ENCODE measurements at regions not wholly inside any gene's neighbourhood (a gene's known extent, or its start where the extent isn't known, plus 50 kb on each side); places are given as distances from the start of the nearest gene placed in this dataset.

- DNase-seq (ENCODE audit: extremely low read depth in 1 of 11, low read depth in 9 of 11, low spot score in 4 of 11): peak in 2 of 11 donors; percentile 8 to 20
These were observed 52.3 kb upstream of the ARMC3 start for GRCh38 chr10:22875581-22875980.

GRCh38 chr10:22874189-22874854, 53.5 kb upstream of the ARMC3 start:
- no peak for DNase-seq (ENCODE audit: extremely low read depth in 1 of 11, low read depth in 9 of 11, low spot score in 4 of 11)

GRCh38 chr10:22856444-22857074, 71.3 kb upstream of the ARMC3 start:
- no peak for DNase-seq (ENCODE audit: extremely low read depth in 1 of 11, low read depth in 9 of 11, low spot score in 4 of 11)

DNA sequence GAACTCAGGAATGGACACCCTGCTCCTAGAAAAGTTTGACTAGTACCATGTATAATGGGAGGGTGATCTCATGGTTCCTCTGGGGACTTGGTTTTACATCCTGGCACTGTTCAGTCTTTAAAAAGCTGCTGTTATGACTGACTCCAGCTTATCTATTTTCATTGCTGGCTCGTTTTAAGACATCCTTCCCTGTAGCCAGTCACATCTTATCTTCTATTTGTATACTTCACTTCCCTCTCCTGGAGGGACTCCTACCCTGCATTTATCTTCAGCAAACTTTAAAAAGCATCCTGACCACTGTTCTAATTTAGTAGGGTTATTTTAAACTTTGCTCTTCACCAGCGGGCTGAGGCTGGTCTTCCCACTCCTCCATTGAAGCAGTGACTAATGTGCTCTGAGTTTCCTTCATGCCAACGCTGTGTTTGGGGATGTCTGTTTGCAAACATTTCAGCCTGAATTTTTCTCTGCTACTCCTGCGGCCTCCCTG, 72.9 kb upstream of the ARMC3 start:
- DNase-seq (ENCODE audit: extremely low read depth in 1 of 11, low read depth in 9 of 11, low spot score in 4 of 11): no peak

GRCh38 chr10:22853906-22854447, 73.9 kb upstream of the ARMC3 start:
- no peak for DNase-seq (ENCODE audit: extremely low read depth in 1 of 11, low read depth in 9 of 11, low spot score in 4 of 11)

DNA sequence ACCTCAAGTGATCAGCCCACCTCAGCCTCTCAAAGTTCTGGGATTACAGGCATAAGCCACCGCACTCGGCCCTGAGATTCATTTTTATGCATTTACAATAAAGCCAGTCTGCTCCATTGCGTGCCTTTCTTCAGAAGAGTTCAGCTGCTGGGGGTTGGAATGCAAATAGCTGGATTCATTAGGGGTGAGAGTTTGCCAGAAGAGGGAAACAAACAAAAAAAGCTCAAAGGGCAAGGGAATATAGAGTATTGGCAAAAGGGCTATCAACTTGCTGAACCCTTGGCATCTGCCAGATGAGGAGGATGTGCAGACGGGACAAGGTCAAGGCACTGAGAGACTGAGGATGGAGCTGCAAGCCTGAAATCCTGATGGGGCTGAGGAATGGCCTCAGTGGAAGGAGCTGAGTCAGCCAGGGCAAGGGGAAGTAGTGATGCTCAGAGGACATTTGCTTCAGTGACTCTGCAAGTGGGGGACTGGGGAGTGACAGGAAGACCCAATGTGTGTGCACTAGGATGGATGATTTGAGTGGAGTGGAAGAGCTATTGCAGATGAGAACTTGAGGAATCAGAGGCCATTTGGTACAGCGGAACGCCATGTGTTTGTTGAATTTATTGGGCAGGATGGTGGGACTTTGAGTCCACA, 75.0 kb upstream of the ARMC3 start:
- no peak for DNase-seq (ENCODE audit: extremely low read depth in 1 of 11, low read depth in 9 of 11, low spot score in 4 of 11)

- no peak for DNase-seq (ENCODE audit: extremely low read depth in 1 of 11, low read depth in 9 of 11, low spot score in 4 of 11)
These were observed 76.0 kb upstream of the ARMC3 start for GRCh38 chr10:22851865-22852239.

- no peak for DNase-seq (ENCODE audit: extremely low read depth in 1 of 11, low read depth in 9 of 11, low spot score in 4 of 11)
These were observed 77.3 kb upstream of the ARMC3 start for GRCh38 chr10:22850541-22850940.

DNA sequence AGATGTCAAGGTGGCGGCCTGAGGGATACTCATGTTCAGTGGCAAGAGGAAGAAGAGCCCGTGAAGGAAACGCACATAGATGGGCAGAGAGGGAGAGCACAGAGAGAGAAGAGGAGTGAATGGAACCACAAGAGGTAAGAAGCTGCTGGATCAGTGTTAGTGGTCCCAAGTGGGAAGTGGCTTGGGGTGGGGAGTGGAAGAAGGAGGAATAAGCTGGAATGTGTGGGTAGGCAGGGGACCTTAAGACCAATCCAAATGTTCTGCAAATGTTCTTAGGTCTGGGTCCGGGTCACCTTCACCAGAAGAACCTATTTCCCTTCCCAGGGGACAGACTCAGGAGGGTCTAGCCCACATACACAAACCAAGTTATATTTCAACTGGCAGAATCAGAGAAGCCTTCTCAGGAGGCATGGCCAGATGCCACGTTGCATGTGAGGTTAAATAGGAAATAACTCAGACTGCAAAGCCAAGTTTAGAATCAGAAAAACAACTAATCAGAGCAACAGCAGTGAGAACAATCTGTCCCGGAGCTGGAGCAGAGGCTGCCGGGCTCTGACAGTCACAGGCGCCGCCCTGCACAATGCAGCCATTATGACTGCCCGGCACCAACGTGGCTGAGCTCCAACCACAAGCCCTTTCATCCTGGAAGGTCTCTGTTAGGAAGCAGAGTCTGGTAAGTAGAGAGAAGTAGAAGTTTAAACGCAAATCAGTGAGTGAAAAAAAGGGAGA, 78.6 kb upstream of the ARMC3 start:
- DNase-seq (ENCODE audit: extremely low read depth in 1 of 11, low read depth in 9 of 11, low spot score in 4 of 11): peak in 1 of 11 donors; percentile 13

DNA sequence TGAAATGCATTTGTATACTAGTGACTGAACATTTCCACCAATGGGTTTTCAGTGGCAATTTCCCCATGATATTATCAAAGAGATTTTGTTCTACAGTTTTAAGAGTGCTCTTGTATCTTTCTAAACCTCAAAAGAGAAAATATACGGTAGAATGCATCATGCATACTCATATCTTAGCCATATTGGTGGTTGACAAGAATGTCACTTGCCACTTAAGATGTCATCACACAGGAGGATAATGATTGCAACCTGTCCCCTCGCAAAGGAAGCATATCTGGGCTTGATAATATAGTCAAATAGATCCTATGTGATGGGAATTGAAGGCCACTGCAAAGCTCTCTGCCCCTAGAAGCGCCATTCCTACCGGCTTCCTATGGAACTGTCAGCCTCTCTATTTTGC, 79.3 kb upstream of the ARMC3 start:
- no peak for DNase-seq (ENCODE audit: extremely low read depth in 1 of 11, low read depth in 9 of 11, low spot score in 4 of 11)

DNA sequence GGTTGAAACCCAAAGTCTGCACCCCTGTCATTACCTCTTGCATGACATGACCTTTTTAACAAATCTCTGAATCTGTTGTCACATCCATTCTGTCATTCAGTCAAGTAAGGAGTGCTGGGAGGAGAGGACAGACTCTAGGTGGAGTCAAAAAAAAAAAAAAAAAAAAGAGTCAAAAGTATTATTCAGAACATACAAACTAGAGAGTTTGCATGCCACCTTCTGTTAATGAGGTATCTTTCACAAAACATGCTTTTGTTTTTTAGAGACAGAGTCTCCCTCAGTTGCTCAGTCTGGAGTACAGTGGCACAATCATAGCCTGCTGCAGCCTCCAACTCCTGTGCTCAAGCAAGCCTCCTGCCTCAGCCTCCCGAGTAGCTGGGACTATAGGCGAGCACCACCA, 81.6 kb upstream of the ARMC3 start:
- DNase-seq (ENCODE audit: extremely low read depth in 1 of 11, low read depth in 9 of 11, low spot score in 4 of 11): no peak

DNA sequence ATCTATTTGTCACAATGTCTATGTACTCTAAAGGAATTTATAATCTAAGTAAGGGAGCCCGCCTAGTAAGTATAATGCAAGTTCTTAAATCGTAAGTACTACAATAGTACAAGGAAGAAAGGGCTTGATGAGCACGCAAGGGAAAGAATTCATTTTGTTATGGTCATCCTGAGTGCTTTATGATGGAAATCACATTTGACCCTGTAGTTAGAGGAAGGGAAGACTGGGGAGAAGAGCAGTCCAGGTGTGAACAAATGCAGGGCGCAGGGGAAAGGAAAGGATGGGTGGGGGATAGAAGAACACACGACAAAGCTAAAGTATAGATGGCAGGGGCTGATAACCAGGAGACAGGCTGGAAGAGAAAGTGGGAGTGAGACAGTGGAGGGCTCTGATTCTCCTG, 88.2 kb upstream of the ARMC3 start:
- no peak for DNase-seq (ENCODE audit: extremely low read depth in 1 of 11, low read depth in 9 of 11, low spot score in 4 of 11)

- no peak for DNase-seq (ENCODE audit: extremely low read depth in 1 of 11, low read depth in 9 of 11, low spot score in 4 of 11)
These were observed 90.1 kb upstream of the ARMC3 start for GRCh38 chr10:22837771-22838170.

DNA sequence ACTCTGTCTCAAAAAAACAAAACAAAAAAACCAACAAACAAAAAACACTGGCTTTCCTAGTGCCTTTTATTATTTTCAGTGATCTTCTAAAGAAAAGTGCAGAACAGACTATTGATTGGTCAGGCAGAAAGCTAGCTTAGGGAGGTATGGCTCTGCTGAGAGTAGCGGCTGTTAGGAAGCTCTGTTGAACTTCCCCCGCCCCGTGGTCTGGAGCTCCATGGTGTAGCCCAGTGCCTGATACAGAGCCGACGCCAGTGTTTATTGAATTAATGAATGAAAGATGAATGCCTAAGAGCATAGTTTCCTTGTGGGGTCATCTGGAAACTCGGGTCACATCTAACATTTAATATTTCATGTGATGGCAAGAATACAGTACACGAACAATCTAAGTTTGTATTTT, 90.5 kb upstream of the ARMC3 start:
- DNase-seq (ENCODE audit: extremely low read depth in 1 of 11, low read depth in 9 of 11, low spot score in 4 of 11): no peak

GRCh38 chr10:22834471-22834870, 93.4 kb upstream of the ARMC3 start:
- no peak for DNase-seq (ENCODE audit: extremely low read depth in 1 of 11, low read depth in 9 of 11, low spot score in 4 of 11)

DNA sequence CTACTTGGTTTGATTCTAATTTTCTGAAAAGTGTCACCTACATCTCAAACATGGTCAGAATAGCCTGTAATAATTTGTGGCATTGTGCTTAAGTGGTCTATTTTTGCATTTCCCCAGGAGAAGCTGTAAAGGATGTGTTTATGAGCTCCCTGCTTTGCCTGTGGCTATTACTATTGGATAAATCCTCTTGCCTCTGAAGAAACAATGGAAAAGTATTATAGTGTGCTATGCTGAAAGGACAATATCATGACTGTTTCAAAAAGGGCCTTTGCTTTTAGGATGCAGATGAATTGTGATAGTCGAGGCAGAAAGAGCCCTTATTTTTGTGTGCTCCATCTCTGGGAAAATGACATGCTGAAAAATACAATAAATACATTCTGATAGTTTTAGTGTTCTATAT, 94.1 kb upstream of the ARMC3 start:
- DNase-seq (ENCODE audit: extremely low read depth in 1 of 11, low read depth in 9 of 11, low spot score in 4 of 11): no peak

GRCh38 chr10:22833353-22833752, 94.5 kb upstream of the ARMC3 start:
- DNase-seq (ENCODE audit: extremely low read depth in 1 of 11, low read depth in 9 of 11, low spot score in 4 of 11): no peak

GRCh38 chr10:22832851-22833250, 95.0 kb upstream of the ARMC3 start:
- no peak for DNase-seq (ENCODE audit: extremely low read depth in 1 of 11, low read depth in 9 of 11, low spot score in 4 of 11)

DNA sequence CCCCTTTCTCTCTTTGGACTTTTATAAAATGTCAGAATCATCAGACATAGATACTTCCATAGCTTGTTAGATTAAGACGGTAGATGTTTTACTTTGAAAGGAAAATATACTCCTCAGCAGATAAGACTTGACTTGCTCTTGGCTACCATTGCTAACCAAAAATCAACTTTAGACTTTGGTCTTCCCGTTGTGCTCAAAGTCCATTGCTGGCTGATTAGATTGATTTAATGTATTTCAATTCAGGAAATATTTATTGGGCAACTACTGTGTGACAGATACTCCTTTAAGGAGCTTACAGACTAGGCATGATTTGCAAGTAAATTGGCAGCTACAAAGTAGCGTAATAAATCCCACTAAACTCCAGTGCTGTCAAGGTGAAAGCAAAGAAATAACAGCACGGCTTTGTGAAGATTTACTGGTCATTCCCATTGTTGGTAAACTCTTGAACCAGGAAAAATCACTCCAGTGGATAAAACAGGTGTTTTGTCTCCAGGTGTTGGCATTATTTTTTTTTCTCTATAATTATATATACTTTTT, 95.7 kb upstream of the ARMC3 start:
- DNase-seq (ENCODE audit: extremely low read depth in 1 of 11, low read depth in 9 of 11, low spot score in 4 of 11): no peak
